Hepatocyte (in vitro differentiated cells): ENCODE measurements at regions not wholly inside any gene's neighbourhood (a gene's known extent, or its start where the extent isn't known, plus 50 kb on each side); places are given as distances from the start of the nearest gene placed in this dataset.

ENCODE experiments used
- EZH2 ChIP-seq: fragments of 200-600 bp; sonication (generic); IDR thresholded peaks from 2 replicates; pipeline ENCODE4 v1.6.1; 2016; ENCODE audit warnings: antibody characterized with exemption, mild to moderate bottlenecking, borderline replicate concordance
- EZH2phosphoT487 ChIP-seq: fragments of 200-600 bp; sonication (generic); IDR thresholded peaks from one replicate; pipeline ENCODE4 v1.6.1; 2018; ENCODE audit warnings: antibody characterized with exemption, mild to moderate bottlenecking, low read depth, moderate library complexity; ENCODE audit not compliant: unreplicated experiment, severe bottlenecking
- TF ChIP-seq, protein P1 (sequence below): fragments of 200-600 bp; sonication (generic); IDR thresholded peaks from 2 replicates; pipeline ENCODE4 v1.5.1; 2016; ENCODE audit warnings: antibody characterized with exemption, mild to moderate bottlenecking; ENCODE audit not compliant: poor library complexity

GRCh38 chr6:105802703-105803102 lies 283.4 kb upstream of the PRDM1 start:
- no peak for TF ChIP-seq EZH2
- TF ChIP-seq, protein P1, sequence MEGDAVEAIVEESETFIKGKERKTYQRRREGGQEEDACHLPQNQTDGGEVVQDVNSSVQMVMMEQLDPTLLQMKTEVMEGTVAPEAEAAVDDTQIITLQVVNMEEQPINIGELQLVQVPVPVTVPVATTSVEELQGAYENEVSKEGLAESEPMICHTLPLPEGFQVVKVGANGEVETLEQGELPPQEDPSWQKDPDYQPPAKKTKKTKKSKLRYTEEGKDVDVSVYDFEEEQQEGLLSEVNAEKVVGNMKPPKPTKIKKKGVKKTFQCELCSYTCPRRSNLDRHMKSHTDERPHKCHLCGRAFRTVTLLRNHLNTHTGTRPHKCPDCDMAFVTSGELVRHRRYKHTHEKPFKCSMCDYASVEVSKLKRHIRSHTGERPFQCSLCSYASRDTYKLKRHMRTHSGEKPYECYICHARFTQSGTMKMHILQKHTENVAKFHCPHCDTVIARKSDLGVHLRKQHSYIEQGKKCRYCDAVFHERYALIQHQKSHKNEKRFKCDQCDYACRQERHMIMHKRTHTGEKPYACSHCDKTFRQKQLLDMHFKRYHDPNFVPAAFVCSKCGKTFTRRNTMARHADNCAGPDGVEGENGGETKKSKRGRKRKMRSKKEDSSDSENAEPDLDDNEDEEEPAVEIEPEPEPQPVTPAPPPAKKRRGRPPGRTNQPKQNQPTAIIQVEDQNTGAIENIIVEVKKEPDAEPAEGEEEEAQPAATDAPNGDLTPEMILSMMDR, result no peak
- TF ChIP-seq EZH2phosphoT487, result no peak
